HG03439 (cell line): ENCODE measurements at regions not wholly inside any gene's neighbourhood (a gene's known extent, or its start where the extent isn't known, plus 50 kb on each side); places are given as distances from the start of the nearest gene placed in this dataset.

Source experiments
- ATAC-seq: cut with Tn5 transposase; IDR thresholded peaks from one replicate; pipeline ENCODE4 v1.9.1; 2021; ENCODE audit warnings: mild to moderate bottlenecking, moderate library complexity; ENCODE audit not compliant: unreplicated experiment

- ATAC-seq, result no peak
Observed at GRCh38 chr3:147843331-147843730, 434.2 kb downstream of the ZIC1 start.

GRCh38 chr3:147846293-147846692, 437.1 kb downstream of the ZIC1 start:
- no peak for ATAC-seq

GRCh38 chr3:147846854-147847478, 437.8 kb downstream of the ZIC1 start:
- no peak for ATAC-seq

GRCh38 chr3:147851062-147851461, 441.9 kb downstream of the ZIC1 start:
- no peak for ATAC-seq

- ATAC-seq, result no peak
Observed at GRCh38 chr3:147854542-147854941, 445.4 kb downstream of the ZIC1 start.

- ATAC-seq, result no peak
Observed at GRCh38 chr3:147864754-147865354, 455.7 kb downstream of the ZIC1 start.

GRCh38 chr3:147866561-147866960, 457.4 kb downstream of the ZIC1 start:
- no peak for ATAC-seq

- ATAC-seq, result no peak
Observed at GRCh38 chr3:147872568-147872967, 463.4 kb downstream of the ZIC1 start.

- ATAC-seq, result no peak
Observed at GRCh38 chr3:147875498-147875897, 466.3 kb downstream of the ZIC1 start.

- ATAC-seq, result no peak
Observed at GRCh38 chr3:147881933-147882332, 472.8 kb downstream of the ZIC1 start.

- no peak for ATAC-seq
Observed at GRCh38 chr3:147886879-147887278, 477.7 kb downstream of the ZIC1 start.

- ATAC-seq, result no peak
Observed at GRCh38 chr3:147887797-147888196, 478.6 kb downstream of the ZIC1 start.

- no peak for ATAC-seq
Observed at GRCh38 chr3:147890114-147890513, 480.9 kb downstream of the ZIC1 start.

- no peak for ATAC-seq
Observed at GRCh38 chr3:147895509-147895908, 486.3 kb downstream of the ZIC1 start.

GRCh38 chr3:147900851-147901250, 491.7 kb downstream of the ZIC1 start:
- ATAC-seq, result no peak

- ATAC-seq, result no peak
Observed at GRCh38 chr3:147903026-147903425, 493.9 kb downstream of the ZIC1 start.

- no peak for ATAC-seq
Observed at GRCh38 chr3:147904421-147904820, 495.3 kb downstream of the ZIC1 start.

GRCh38 chr3:147906285-147906684, 497.1 kb downstream of the ZIC1 start:
- no peak for ATAC-seq

GRCh38 chr3:147914532-147914931, 505.4 kb downstream of the ZIC1 start:
- ATAC-seq, result no peak

- ATAC-seq, result no peak
Observed at GRCh38 chr3:147915057-147915456, 505.9 kb downstream of the ZIC1 start.

- ATAC-seq, result no peak
Observed at GRCh38 chr3:147919496-147919895, 510.3 kb downstream of the ZIC1 start.

GRCh38 chr3:147921051-147921450, 511.9 kb downstream of the ZIC1 start:
- ATAC-seq, result no peak

- no peak for ATAC-seq
Observed at GRCh38 chr3:147924755-147925154, 515.6 kb downstream of the ZIC1 start.
